IMR-90 (cell line): ENCODE measurements at regions not wholly inside any gene's neighbourhood (a gene's known extent, or its start where the extent isn't known, plus 50 kb on each side); places are given as distances from the start of the nearest gene placed in this dataset.

Experiments used
- BHLHE40 ChIP-seq: fragments of 150-350 bp; IDR thresholded peaks from 2 replicates; pipeline ENCODE4 v1.6.1; 2016; ENCODE audit warnings: mild to moderate bottlenecking, low read depth, low read length
- CEBPB ChIP-seq: IDR thresholded peaks from 2 replicates; pipeline ENCODE4 v1.6.1; 2012; ENCODE audit warnings: low read depth, low read length, improper control_type of control experiment
- CHD1 ChIP-seq: IDR thresholded peaks from 2 replicates; pipeline ENCODE4 v1.6.1; 2012; ENCODE audit warnings: low read depth, low read length, improper control_type of control experiment
- CTCF ChIP-seq: conservative IDR thresholded peaks from 2 replicates; pipeline ENCODE4 v1.5.1; 2012; ENCODE audit warnings: mild to moderate bottlenecking, low read depth, low read length, improper control_type of control experiment
- MAFK ChIP-seq: IDR thresholded peaks from 2 replicates; pipeline ENCODE4 v1.6.1; 2012; ENCODE audit warnings: low read depth, low read length, improper control_type of control experiment
- MAZ ChIP-seq: IDR thresholded peaks from 2 replicates; pipeline ENCODE4 v1.6.1; 2012; ENCODE audit warnings: low read depth, mild to moderate bottlenecking, low read length, improper control_type of control experiment, moderate library complexity, borderline replicate concordance
- MXI1 ChIP-seq: IDR thresholded peaks from 2 replicates; pipeline ENCODE4 v1.6.1; 2012; ENCODE audit warnings: low read depth, mild to moderate bottlenecking, low read length, moderate library complexity, borderline replicate concordance
- POLR2A ChIP-seq: IDR thresholded peaks from 2 replicates; pipeline ENCODE4 v1.6.1; 2012; ENCODE audit warnings: mild to moderate bottlenecking, low read depth, low read length
- RAD21 ChIP-seq: IDR thresholded peaks from 2 replicates; pipeline ENCODE4 v1.6.1; 2012; ENCODE audit warnings: low read length, improper control_type of control experiment
- SMC3 ChIP-seq: fragments of 150-350 bp; IDR thresholded peaks from 2 replicates; pipeline ENCODE4 v1.6.1; 2016; ENCODE audit warnings: low read depth, mild to moderate bottlenecking, antibody characterized with exemption, low read length, moderate library complexity
- USF2 ChIP-seq: fragments of 150-350 bp; IDR thresholded peaks from 2 replicates; pipeline ENCODE4 v1.6.1; 2017; ENCODE audit warnings: mild to moderate bottlenecking, antibody characterized with exemption, low read length, low read depth

DNA sequence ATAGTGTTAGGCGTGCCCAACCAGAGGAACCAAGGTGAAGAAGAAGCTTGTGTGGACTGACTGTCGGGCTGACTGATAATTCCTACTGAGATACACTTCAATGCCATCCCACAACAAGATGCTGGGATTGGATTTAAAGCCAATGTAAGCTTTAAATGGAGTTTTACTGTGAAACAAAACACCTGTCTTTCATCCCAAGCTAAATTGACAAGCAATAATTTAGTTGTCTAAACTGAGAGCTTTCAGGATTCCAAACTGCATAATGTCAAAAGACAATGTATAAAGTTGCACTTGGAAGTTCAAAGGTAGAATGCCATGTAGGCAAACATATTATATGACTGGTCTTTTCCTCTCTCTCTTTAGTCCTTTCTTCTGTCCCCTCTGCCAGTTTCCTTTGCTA, 1025.3 kb upstream of the FANCL start:
- no peak for TF ChIP-seq CTCF
- TF ChIP-seq CHD1, result no peak
- no peak for TF ChIP-seq POLR2A
- TF ChIP-seq USF2, result no peak
- TF ChIP-seq SMC3, result no peak
- TF ChIP-seq MAZ, result no peak
- TF ChIP-seq CEBPB, result no peak
- TF ChIP-seq MAFK, result no peak
- no peak for TF ChIP-seq RAD21
- no peak for TF ChIP-seq BHLHE40
- no peak for TF ChIP-seq MXI1
